Neural crest cell (in vitro differentiated cells): ENCODE measurements at regions not wholly inside any gene's neighbourhood (a gene's known extent, or its start where the extent isn't known, plus 50 kb on each side); places are given as distances from the start of the nearest gene placed in this dataset.

Source experiments
- DNase-seq: peaks from one replicate; pipeline ENCODE4 v3.0.0; 2021; ENCODE audit warnings: low read depth, mixed read lengths, low spot score
- H3K27ac Mint-ChIP-seq: one replicate; pipeline ENCODE4 v1.8.0; 2021; ENCODE audit warnings: mild to moderate bottlenecking, mixed read lengths; ENCODE audit not compliant: unreplicated experiment
- H3K27me3 Mint-ChIP-seq: 2 replicates; pipeline ENCODE4 v1.8.0; 2021; ENCODE audit warnings: low read depth, mild to moderate bottlenecking, mixed read lengths
- H3K36me3 Mint-ChIP-seq: 2 replicates; pipeline ENCODE4 v1.8.0; 2021; ENCODE audit warnings: low read depth, mild to moderate bottlenecking, mixed read lengths
- H3K4me1 Mint-ChIP-seq: 2 replicates; pipeline ENCODE4 v1.8.0; 2021; ENCODE audit warnings: mixed read lengths
- H3K4me3 Mint-ChIP-seq: one replicate; pipeline ENCODE4 v1.8.0; 2021; ENCODE audit warnings: mild to moderate bottlenecking, mixed read lengths
- H3K9me3 Mint-ChIP-seq: 2 replicates; pipeline ENCODE4 v1.8.0; 2021; ENCODE audit warnings: mixed read lengths
- CTCF ChIP-seq: fragments of 200-600 bp; sonication (generic); conservative IDR thresholded peaks from 2 replicates; pipeline ENCODE4 v1.5.0; 2021; ENCODE audit warnings: antibody characterized with exemption, mild to moderate bottlenecking

GRCh38 chr15:29364426-29365078, 94.9 kb upstream of the NSMCE3 start:
- H3K9me3 Mint-ChIP-seq: peaks cover 12% of the 10 kb centered on the region
- no peak overlapping the region for H3K27ac Mint-ChIP-seq
- TF ChIP-seq CTCF: peak; percentile 51
- no peaks in the 10 kb centered on the region for H3K4me1 Mint-ChIP-seq
- H3K4me3 Mint-ChIP-seq: no peak overlapping the region
- H3K36me3 Mint-ChIP-seq: peaks cover 8% of the 10 kb centered on the region
- DNase-seq: no peak
- peaks cover 3% of the 10 kb centered on the region for H3K27me3 Mint-ChIP-seq

- no peaks in the 10 kb centered on the region for H3K4me1 Mint-ChIP-seq
- no peak overlapping the region for H3K4me3 Mint-ChIP-seq
- DNase-seq: no peak
- TF ChIP-seq CTCF: no peak
- no peak overlapping the region for H3K27ac Mint-ChIP-seq
- no peaks in the 10 kb centered on the region for H3K9me3 Mint-ChIP-seq
- H3K27me3 Mint-ChIP-seq: peaks cover 2% of the 10 kb centered on the region
- H3K36me3 Mint-ChIP-seq: no peaks in the 10 kb centered on the region
These were observed 91.9 kb upstream of the NSMCE3 start for GRCh38 chr15:29361560-29361959.

- no peak overlapping the region for H3K27ac Mint-ChIP-seq
- H3K4me1 Mint-ChIP-seq: no peaks in the 10 kb centered on the region
- no peaks in the 10 kb centered on the region for H3K9me3 Mint-ChIP-seq
- TF ChIP-seq CTCF: no peak
- DNase-seq: no peak
- H3K36me3 Mint-ChIP-seq: no peaks in the 10 kb centered on the region
- H3K27me3 Mint-ChIP-seq: no peaks in the 10 kb centered on the region
- no peak overlapping the region for H3K4me3 Mint-ChIP-seq
These were observed 90.5 kb upstream of the NSMCE3 start for GRCh38 chr15:29360152-29360551.

- TF ChIP-seq CTCF: no peak
- Mint-ChIP-seq H3K27ac (no peak overlapping the region), H3K36me3 (no peaks in the 10 kb centered on the region), H3K27me3 (no peaks in the 10 kb centered on the region), H3K9me3 (no peaks in the 10 kb centered on the region), H3K4me3 (no peak overlapping the region), H3K4me1 (no peaks in the 10 kb centered on the region)
- DNase-seq: no peak
These were observed 87.2 kb upstream of the NSMCE3 start for GRCh38 chr15:29356786-29357185.

GRCh38 chr15:29355477-29355876, 85.9 kb upstream of the NSMCE3 start:
- no peaks in the 10 kb centered on the region for H3K36me3 Mint-ChIP-seq
- no peak overlapping the region for H3K27ac Mint-ChIP-seq
- no peak overlapping the region for H3K4me3 Mint-ChIP-seq
- DNase-seq: no peak
- TF ChIP-seq CTCF: no peak
- H3K27me3 Mint-ChIP-seq: no peaks in the 10 kb centered on the region
- no peaks in the 10 kb centered on the region for H3K4me1 Mint-ChIP-seq
- no peaks in the 10 kb centered on the region for H3K9me3 Mint-ChIP-seq
